IPS-NIHi7 (cell line): ENCODE measurements at regions not wholly inside any gene's neighbourhood (a gene's known extent, or its start where the extent isn't known, plus 50 kb on each side); places are given as distances from the start of the nearest gene placed in this dataset.
"Not testable (repeated sequence)": the region's sequence is repeated elsewhere in the genome, so short reads cannot be mapped to it uniquely, and the experiment has no call there.

ENCODE experiments used
- DNase-seq: peaks from one replicate; pipeline ENCODE4 v3.0.0; 2012; ENCODE audit warnings: mixed read lengths; ENCODE audit errors: extremely low spot score

- DNase-seq = no peak
These were observed 99.5 kb upstream of the MSX2 start for GRCh38 chr5:174624733-174625522.

- DNase-seq = no peak
These were observed 98.6 kb upstream of the MSX2 start for GRCh38 chr5:174625591-174626350.

DNA sequence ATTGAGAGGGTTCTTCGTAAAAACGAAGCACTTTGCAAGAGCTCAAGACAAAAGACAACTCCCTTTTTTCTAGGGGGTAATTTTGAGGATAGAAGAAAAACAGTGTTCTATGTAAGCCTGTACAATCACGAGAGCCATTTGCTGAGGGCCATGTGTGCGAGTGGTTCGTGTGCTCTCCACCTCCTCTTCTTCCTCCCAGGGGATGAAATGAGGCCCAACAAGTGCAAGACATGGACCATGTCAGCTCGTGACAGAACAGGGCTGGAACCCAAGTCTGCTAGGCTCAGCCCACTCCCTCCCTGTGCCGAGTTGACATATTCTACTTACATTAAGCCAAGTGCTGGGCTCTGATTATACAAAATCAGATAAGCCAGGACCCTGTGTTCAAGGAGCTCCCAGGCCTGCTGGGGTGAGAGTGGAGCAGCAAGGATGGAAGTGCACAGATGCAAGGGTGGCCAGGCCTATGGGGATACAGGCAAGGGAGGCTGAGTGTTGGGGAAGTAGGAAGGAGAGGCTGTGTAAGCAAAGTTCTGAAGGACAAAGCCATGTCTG lies 97.9 kb upstream of the MSX2 start:
- no peak for DNase-seq

DNA sequence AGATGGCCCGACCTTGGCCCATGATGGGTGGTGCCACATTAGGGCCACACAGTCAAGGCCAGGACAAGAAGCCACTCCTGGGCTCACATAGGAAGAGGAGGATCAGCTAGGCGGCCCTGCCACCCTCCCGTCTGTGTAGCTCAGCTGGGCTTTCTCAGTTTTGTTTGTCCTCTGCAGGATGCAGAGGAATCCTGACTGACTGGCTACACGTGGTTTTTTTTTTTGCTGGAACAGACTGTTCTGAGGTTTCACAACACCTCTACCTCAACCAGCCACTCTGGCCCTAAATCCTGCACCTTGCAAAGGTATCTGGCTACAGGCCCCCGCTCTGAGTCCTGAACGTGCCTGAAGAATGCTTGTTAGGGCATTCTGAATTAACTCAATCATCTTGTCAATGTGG lies 88.3 kb upstream of the MSX2 start:
- no peak for DNase-seq

GRCh38 chr5:174642816-174643405 lies 81.5 kb upstream of the MSX2 start:
- DNase-seq = no peak

- no peak for DNase-seq
These were observed 79.9 kb upstream of the MSX2 start for GRCh38 chr5:174644436-174644835.

DNA sequence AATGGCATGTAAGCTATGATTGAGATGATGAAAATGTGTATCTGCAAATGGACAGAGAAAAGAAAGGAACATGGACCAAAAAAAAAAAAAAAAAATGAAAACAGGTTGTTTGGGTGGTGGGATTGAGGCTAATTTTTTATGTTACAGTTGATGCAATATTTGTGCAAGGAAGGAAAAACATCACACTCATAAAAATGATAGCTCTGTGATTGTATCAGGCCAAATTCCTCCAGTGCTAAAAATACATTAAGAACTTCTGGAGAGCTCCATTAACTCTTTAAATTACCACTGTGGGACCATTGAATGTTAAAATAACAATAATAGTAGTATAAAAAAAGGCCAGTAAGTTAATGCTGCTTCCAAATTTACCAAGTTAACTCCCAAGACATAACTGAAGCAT lies 79.5 kb upstream of the MSX2 start:
- no peak for DNase-seq

- no peak for DNase-seq
These were observed 78.7 kb upstream of the MSX2 start for GRCh38 chr5:174645677-174646076.

GRCh38 chr5:174648618-174649017 lies 75.8 kb upstream of the MSX2 start:
- DNase-seq = not testable (repeated sequence)

DNA sequence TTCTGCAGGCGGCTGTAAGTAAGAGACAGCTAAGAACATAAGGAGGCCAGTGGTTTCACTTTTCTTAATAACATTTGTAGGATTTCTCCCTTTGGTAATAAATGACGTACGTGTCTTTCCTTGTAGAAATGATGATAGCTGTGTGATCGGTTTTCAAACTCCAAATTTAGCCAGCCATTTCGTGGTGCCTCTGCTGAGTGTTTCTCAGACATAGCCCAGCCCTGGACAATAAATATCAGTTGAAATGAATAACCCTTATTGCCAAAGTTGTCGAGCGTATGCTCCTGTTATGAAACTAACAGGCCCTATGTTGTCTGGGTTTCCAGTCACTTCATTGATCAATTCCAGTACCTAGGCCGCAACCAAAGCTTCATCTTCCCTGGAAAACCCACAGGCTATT lies 75.0 kb upstream of the MSX2 start:
- no peak for DNase-seq

GRCh38 chr5:174654442-174654841 lies 69.9 kb upstream of the MSX2 start:
- no peak for DNase-seq

DNA sequence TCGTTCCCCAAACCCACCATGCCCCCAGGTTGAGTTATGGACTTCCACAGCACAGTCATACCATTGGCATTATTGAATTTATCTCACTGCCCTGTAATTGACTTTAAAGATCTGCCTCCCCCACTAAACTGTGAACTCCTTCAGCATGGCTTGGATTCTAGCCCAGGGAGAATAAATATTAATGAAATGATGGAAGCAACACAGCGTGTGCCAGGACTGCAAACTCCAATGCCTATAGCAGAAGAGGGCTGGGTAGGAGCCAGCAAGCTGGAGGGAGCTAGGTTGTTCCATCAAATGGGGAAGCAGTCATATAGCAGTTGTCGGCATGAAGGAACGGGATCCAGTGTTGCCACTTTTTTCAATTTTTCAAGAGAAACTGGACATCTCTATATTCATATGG lies 69.0 kb upstream of the MSX2 start:
- no peak for DNase-seq

- DNase-seq = no peak
These were observed 60.1 kb upstream of the MSX2 start for GRCh38 chr5:174664180-174664850.

DNA sequence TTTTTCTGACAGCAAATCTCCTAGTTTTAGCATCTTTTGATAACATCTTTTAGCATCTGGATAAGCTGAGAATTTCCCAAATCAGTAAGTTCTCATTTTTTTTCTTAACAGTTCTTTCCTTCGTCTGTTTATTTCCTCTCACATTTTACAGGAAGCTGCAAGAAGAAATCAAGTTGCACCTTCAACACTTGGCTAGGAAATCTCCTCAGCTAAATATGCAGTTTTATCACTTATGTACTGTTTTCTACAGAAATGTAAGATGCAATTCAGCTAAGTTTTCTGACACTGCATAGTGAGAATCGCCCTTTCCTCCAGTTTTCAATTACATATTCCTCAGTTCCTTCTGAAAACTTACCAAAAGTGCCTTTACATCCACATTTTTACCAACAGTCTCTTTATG lies 59.0 kb upstream of the MSX2 start:
- no peak for DNase-seq

DNA sequence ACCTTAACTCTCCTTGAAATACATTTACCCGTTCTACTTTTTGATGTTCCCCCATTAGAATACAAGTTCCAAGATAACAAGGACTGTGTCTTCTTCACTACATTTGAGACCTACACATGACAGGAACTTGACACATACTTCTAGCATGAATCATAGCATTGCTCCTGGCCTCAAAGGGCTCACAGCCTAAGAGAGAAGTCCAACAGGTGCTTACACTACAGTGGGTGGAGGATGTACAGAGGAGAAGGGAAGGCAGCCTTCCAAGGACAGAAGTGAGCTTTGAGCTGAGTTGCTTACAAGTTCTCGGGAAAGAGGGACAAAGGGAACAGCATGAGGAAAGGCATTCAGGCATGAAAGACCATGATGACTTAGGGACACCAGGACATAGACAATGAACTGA lies 56.9 kb upstream of the MSX2 start:
- DNase-seq = no peak

DNA sequence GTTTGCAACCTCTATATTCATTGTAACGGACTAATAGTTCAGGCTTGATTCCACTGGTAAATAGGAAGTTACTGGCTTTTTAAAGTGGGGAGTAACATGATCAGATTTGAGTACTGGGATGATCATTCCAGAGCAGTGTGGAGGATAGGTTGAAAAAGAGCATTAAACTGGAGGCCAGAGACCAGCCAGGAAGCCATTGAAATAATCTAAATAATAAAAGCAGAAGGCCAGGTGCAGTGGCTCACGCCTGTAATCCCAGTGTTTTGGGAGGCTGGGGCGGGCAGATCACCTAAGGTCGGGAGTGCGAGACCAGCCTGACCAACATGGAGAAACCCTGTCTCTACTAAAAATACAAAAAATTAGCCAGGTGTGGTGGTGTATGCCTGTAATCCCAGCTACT lies 56.0 kb upstream of the MSX2 start:
- DNase-seq = no peak
